8988T (cell line): ENCODE measurements at regions not wholly inside any gene's neighbourhood (a gene's known extent, or its start where the extent isn't known, plus 50 kb on each side); places are given as distances from the start of the nearest gene placed in this dataset.

ENCODE experiments used
- DNase-seq: peaks from one replicate; pipeline ENCODE4 v3.0.0; 2011

GRCh38 chr16:65937455-65937854 lies 429.0 kb upstream of the CDH5 start:
- DNase-seq: no peak

DNA sequence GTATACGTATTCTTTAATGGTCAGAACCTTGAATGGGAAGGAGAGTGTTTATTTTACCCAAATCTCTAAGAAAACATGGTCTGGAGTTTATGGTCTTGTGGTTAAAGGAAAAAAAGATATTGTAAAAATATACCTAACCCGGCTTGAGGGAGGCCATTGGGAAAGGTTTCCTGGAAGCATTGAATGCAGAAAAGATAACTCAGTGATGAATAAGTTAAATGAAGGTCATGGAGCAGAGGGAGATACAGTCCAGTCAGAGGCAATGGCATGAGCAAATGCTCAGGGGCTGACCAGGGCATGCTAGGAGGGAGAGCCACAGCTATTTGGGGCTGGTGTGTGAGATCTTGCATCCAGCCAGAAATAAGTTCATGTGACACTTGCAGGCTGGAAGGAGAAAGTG lies 430.4 kb upstream of the CDH5 start:
- no peak for DNase-seq

DNA sequence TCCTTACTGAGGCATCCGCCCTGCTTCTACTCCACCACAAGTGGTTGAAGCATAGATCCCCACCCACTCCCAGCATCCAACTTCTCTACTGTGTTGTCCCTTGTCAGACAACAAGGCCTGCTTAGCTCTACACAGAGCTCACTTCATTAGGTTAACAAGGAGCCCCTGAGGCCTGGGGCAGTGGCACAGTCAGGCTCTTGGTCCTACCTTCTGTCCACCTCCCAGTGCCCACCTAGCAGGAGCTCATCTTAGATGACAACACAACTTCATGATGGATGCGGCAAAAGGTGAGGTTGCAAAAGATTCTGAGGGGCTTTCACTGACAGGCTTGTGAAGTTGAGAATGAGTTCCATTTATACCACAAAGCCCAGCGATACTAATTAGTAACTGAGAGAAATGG lies 432.0 kb upstream of the CDH5 start:
- no peak for DNase-seq

- no peak for DNase-seq
These were observed 432.8 kb upstream of the CDH5 start for GRCh38 chr16:65933703-65934102.

GRCh38 chr16:65932350-65933072 lies 434.0 kb upstream of the CDH5 start:
- DNase-seq: no peak

DNA sequence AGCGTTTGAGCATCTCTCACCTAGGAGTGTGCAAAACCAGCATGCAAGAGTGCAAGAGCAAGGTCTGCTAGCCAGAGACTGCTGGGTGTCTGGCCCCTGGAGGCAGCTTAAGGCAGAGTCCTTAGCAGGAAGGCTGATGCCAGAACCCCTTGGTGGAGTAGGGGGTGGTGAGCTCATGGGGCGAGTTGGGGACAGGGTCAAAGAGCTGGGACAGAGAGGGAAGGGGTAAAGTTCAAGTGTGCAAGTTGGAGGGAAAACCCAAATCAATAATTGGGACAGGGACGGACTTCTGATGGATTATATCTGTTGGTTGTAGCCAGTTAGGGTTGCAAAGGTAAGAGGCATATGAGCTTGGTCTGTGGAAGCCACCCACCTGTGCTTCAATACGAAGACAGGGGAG lies 443.6 kb upstream of the CDH5 start:
- no peak for DNase-seq

GRCh38 chr16:65919986-65920376 lies 446.5 kb upstream of the CDH5 start:
- no peak for DNase-seq

GRCh38 chr16:65919145-65919985 lies 447.1 kb upstream of the CDH5 start:
- DNase-seq: no peak

DNA sequence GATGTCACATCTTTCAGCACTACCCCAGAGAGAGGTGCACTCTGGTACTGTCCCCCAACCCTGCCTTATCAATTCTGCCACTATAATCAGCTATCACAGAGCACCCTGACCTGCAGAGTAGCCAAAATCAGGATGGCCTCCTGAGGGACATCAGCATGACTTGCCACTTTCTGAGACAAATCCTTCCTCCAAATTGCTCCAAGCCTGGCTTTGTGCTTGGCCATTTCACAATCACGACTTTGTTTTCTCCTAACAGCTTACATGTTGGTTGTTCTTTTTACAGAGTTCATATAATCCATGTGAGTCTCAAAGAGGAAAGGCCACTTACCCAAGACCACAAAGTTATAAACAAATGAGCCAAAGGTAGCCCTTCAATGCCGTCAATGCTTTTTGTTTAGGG lies 449.0 kb upstream of the CDH5 start:
- no peak for DNase-seq

- no peak for DNase-seq
These were observed 449.5 kb upstream of the CDH5 start for GRCh38 chr16:65916995-65917394.

- DNase-seq: no peak
These were observed 456.2 kb upstream of the CDH5 start for GRCh38 chr16:65910291-65910690.

DNA sequence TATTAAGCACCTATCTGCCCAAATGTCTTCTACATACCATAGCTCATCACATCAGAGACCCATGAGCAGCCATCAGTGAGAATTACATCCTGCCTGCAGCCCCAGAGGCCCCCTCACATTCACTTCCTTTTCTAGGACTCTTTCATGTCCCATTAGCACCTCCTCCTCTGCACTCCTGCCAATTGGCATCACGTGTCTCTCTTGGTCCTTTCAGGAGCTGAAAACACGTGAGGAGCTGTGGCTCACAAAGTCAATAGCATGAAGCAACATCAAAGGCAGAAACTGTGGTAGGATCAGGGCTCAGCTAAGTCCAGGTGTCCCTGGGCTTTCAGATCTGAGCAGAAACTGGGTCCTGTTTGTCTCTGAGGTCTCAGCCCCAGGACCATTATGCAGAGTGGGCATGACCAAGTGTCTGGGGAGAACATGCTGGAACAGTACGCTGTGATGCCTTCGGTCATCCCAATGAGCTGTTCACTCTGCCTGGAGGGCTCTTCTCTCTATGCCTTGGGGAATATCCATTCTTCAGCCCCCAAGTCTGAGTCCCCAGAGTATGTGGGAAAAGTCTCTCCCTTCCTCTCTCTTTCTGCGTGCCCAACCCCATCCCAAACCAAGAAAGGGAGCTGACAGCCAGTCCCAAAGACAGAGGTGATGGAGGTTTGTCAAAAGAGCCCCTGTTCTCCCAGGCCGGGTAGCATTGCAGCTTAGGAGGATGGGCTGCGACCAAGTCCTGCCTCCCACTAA lies 457.0 kb upstream of the CDH5 start:
- no peak for DNase-seq

DNA sequence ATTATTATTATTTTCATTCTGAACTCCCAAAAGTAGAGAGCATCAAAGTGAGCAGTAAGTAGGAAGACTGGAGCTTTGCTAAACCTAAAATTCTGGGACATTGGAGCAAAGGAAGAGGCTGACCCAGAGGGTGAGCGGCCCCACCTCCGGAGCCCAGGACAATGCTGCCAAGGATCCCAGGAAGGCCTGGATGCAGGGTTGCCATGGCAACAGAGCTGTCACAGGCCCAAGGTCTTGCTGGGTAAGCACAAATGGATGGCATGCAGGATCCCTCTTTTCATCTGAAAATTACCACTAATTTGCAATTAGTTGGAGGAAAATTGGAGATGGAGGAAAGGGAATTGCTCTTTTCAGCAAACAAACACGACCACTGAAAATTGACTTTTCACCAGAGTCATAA lies 457.9 kb upstream of the CDH5 start:
- DNase-seq: no peak

DNA sequence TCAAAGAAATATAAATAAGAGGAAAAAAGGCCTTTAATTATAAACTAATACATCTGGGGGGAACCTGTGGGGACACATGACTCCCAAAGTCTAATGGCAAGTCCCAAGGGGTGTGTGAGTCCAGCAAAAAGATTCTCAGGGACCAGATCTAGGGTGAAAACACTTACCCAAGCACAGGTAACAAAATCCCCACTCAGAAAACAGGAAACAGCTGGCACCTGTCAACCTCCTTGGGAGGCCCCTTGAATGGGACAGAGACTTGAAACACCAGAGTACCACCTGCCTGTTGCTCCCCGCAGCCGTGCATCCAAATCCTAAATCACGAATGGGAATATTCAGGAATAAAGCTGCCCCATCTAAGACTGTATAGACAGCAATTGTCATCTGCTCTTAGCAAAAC lies 461.2 kb upstream of the CDH5 start:
- DNase-seq: no peak

- DNase-seq: no peak
These were observed 469.9 kb upstream of the CDH5 start for GRCh38 chr16:65896448-65897153.

- no peak for DNase-seq
These were observed 470.6 kb upstream of the CDH5 start for GRCh38 chr16:65895906-65896305.

- no peak for DNase-seq
These were observed 471.0 kb upstream of the CDH5 start for GRCh38 chr16:65895486-65895885.

DNA sequence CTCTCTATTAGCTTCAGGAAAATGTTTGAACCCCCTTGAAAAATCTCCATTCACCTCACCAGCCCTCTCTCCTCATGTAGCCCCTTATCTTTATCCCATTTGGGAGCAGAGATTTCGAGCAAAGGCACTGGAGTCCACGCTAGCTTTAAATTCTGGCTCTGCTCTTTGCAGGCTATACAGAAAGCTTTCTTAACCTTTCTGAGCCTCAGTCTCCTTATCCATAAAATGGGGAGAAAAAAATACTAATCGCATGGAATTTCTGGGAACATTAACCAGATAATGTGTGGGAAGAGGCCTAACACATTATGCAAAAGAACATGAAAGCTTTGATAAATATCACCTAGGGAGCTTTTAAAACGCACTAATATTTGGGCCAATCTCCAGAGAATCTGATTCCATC lies 476.3 kb upstream of the CDH5 start:
- DNase-seq: no peak

- DNase-seq: no peak
These were observed 476.9 kb upstream of the CDH5 start for GRCh38 chr16:65889533-65889966.

GRCh38 chr16:65888201-65888600 lies 478.3 kb upstream of the CDH5 start:
- DNase-seq: no peak

DNA sequence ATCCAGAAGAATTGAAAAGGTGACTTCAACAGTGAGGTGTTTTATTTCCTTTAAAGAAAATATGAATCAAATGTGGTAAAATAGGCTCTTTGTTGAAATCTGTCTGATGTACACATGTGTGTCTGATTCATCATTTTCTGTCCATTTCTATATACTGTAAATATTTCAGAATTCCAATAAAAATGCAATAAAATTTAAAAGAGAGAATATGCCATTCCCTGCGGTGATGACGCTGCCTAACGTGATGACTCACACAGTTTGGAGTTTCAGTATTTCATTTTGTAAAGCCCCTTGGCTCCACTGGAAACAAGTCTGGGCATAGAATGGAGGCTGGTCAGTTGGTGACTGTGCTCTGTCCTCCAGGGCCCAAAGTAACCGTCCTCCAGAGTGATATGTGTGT lies 482.5 kb upstream of the CDH5 start:
- DNase-seq: no peak

GRCh38 chr16:65878347-65878746 lies 488.1 kb upstream of the CDH5 start:
- DNase-seq: no peak

DNA sequence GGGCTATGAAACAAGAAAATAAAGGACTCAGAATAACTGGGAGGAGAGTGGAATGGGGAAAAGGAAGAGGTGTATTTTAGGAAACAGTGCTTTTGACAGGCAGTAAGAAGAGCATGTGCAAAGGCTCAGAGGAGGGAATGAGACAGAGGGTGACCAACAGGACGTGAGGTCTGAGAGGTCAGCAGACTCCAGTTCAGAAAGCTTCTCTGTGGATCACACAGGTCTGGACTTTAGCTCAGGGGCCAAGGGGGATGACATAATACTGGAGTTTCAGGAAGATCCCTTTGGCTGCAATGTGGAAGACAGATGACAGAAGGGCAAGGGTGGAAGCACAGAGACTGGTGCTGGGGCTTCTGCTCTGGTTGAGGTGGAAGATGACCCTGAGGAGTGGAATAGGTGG lies 489.9 kb upstream of the CDH5 start:
- no peak for DNase-seq
